A549 (cell line): ENCODE measurements at regions not wholly inside any gene's neighbourhood (a gene's known extent, or its start where the extent isn't known, plus 50 kb on each side); places are given as distances from the start of the nearest gene placed in this dataset.

ENCODE experiments used
- CBX2 ChIP-seq: fragments of 200-600 bp; sonication (generic); IDR thresholded peaks from 2 replicates; pipeline ENCODE4 v1.6.1; 2016; ENCODE audit warnings: low read depth, mild to moderate bottlenecking, borderline replicate concordance
- EP300 ChIP-seq, 2 experiments: fragments of >200 bp; sonication (Bioruptor Twin); formaldehyde crosslinking; IDR thresholded peaks; 2 replicates in 1 of 2; 3 replicates in 1 of 2; pipeline ENCODE4 v1.6.1; 2016 to 2017
- ESRRA ChIP-seq: fragments of 150-350 bp; IDR thresholded peaks from 2 replicates; pipeline ENCODE4 v1.6.1; 2014; ENCODE audit warnings: mild to moderate bottlenecking, low read length, borderline replicate concordance
- HOXA7 ChIP-seq: fragments of 250-450 bp; sonication (Bioruptor Pico); IDR thresholded peaks from 2 replicates; pipeline ENCODE4 v1.5.0; 2020; ENCODE audit warnings: mild to moderate bottlenecking, moderate library complexity
- KDM1A ChIP-seq: fragments of 200-600 bp; sonication (generic); IDR thresholded peaks from 2 replicates; pipeline ENCODE4 v1.6.1; 2016; ENCODE audit warnings: low read depth, mild to moderate bottlenecking
- MAX ChIP-seq: IDR thresholded peaks from 2 replicates; pipeline ENCODE4 v1.6.1; 2012
- RAD21 ChIP-seq, 2 experiments: fragments of >200 bp in 1 of 2; sonication (Bioruptor Twin) in 1 of 2; formaldehyde crosslinking in 1 of 2; IDR thresholded peaks in 1 of 2; conservative IDR thresholded peaks in 1 of 2; 2 replicates in 1 of 2; 3 replicates in 1 of 2; pipeline ENCODE4 v1.6.1; 2012 to 2018; ENCODE audit warnings: inconsistent platforms in 1 of 2
- REST ChIP-seq: fragments of 200-600 bp; sonication (generic); IDR thresholded peaks from 2 replicates; pipeline ENCODE4 v1.6.1; 2016; ENCODE audit warnings: antibody characterized with exemption, mild to moderate bottlenecking, moderate library complexity
- USF2 ChIP-seq: fragments of 450-650 bp; IDR thresholded peaks from 2 replicates; pipeline ENCODE4 v1.6.1; 2014; ENCODE audit warnings: antibody characterized with exemption
- ZSCAN20 ChIP-seq: fragments of 250-450 bp; sonication (Bioruptor Pico); IDR thresholded peaks from 2 replicates; pipeline ENCODE4 v1.8.0; 2022; ENCODE audit warnings: mild to moderate bottlenecking, moderate library complexity
- TF ChIP-seq, protein P1 (sequence below): fragments of >200 bp; sonication (Bioruptor Twin); formaldehyde crosslinking; IDR thresholded peaks from 3 replicates; pipeline ENCODE4 v1.5.1; 2016
- TF ChIP-seq, protein P2 (sequence below): fragments of 250-450 bp; sonication (Bioruptor Pico); IDR thresholded peaks from 2 replicates; pipeline ENCODE4 v1.5.0; 2021; ENCODE audit warnings: mild to moderate bottlenecking, moderate library complexity, borderline replicate concordance

DNA sequence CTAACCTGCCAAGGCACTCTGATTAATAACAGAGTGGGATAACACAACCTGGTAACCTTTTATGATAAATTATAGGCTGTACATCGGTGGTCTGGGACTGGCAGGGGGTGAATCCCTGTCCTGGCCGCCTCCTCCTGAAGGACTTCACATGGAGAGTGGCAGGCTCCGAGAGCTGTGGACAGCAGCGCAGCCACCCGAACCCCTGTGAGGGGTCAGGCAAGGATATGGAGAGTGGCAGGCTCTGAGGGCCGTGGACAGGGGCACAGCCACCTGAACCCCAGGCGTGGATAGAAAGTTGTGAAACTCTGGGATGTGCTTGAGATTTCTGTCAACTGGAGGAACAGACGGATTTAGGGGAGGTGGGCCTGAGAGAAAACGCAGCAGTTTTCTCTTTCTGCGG is 107.0 kb upstream of the MGMT start:
- TF ChIP-seq, protein P1, sequence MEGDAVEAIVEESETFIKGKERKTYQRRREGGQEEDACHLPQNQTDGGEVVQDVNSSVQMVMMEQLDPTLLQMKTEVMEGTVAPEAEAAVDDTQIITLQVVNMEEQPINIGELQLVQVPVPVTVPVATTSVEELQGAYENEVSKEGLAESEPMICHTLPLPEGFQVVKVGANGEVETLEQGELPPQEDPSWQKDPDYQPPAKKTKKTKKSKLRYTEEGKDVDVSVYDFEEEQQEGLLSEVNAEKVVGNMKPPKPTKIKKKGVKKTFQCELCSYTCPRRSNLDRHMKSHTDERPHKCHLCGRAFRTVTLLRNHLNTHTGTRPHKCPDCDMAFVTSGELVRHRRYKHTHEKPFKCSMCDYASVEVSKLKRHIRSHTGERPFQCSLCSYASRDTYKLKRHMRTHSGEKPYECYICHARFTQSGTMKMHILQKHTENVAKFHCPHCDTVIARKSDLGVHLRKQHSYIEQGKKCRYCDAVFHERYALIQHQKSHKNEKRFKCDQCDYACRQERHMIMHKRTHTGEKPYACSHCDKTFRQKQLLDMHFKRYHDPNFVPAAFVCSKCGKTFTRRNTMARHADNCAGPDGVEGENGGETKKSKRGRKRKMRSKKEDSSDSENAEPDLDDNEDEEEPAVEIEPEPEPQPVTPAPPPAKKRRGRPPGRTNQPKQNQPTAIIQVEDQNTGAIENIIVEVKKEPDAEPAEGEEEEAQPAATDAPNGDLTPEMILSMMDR: no peak
- TF ChIP-seq HOXA7 (no peak), USF2 (no peak), MAX (no peak), CBX2 (no peak), RAD21 (conservative IDR thresholded peaks at IDR 0.05 in 1 of 2, IDR thresholded peaks at IDR 0.05 in 1 of 2) (no peak), EP300 (IDR thresholded peaks at IDR 0.05) (no peak), KDM1A (no peak), ZSCAN20 (CRISPR knock-in tag) (no peak), ESRRA (no peak), REST (no peak)
- TF ChIP-seq, protein P2, sequence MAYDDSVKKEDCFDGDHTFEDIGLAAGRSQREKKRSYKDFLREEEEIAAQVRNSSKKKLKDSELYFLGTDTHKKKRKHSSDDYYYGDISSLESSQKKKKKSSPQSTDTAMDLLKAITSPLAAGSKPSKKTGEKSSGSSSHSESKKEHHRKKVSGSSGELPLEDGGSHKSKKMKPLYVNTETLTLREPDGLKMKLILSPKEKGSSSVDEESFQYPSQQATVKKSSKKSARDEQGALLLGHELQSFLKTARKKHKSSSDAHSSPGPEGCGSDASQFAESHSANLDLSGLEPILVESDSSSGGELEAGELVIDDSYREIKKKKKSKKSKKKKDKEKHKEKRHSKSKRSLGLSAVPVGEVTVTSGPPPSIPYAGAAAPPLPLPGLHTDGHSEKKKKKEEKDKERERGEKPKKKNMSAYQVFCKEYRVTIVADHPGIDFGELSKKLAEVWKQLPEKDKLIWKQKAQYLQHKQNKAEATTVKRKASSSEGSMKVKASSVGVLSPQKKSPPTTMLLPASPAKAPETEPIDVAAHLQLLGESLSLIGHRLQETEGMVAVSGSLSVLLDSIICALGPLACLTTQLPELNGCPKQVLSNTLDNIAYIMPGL (CRISPR knock-in tag): no peak
